GM12892 (cell line): ENCODE measurements at regions not wholly inside any gene's neighbourhood (a gene's known extent, or its start where the extent isn't known, plus 50 kb on each side); places are given as distances from the start of the nearest gene placed in this dataset.

Experiments used
- POLR2A ChIP-seq: IDR thresholded peaks from 2 replicates; pipeline ENCODE4 v1.6.1; 2011; ENCODE audit warnings: low read depth, low read length, control low read depth
- TAF1 ChIP-seq: IDR thresholded peaks from 2 replicates; pipeline ENCODE4 v1.6.1; 2011; ENCODE audit warnings: low read depth, mild to moderate bottlenecking, control low read depth, low read length, borderline replicate concordance

DNA sequence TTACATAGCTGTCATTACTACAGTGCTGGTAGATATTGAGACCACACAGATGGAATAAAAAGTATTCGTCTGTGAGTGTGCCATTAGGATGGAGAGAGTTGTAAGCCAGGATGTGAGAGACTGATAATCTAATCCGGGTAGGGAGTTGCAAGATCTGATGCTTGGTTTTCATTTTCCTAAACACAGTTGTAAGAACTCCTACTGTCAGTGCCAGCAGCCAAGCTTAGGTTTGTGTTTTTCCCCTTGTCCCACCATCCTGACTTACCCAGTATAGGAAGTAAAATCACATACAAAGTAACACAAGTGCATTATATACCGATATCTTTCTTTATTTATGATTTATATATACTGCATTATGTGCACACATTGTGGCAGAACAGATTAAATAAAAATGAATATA is 726.4 kb upstream of the PCDH20 start:
- TF ChIP-seq TAF1, result no peak
- TF ChIP-seq POLR2A, result no peak
